ENCODE measurements at regions not wholly inside any gene's neighbourhood (a gene's known extent, or its start where the extent isn't known, plus 50 kb on each side); places are given as distances from the start of the nearest gene placed in this dataset.

DNA sequence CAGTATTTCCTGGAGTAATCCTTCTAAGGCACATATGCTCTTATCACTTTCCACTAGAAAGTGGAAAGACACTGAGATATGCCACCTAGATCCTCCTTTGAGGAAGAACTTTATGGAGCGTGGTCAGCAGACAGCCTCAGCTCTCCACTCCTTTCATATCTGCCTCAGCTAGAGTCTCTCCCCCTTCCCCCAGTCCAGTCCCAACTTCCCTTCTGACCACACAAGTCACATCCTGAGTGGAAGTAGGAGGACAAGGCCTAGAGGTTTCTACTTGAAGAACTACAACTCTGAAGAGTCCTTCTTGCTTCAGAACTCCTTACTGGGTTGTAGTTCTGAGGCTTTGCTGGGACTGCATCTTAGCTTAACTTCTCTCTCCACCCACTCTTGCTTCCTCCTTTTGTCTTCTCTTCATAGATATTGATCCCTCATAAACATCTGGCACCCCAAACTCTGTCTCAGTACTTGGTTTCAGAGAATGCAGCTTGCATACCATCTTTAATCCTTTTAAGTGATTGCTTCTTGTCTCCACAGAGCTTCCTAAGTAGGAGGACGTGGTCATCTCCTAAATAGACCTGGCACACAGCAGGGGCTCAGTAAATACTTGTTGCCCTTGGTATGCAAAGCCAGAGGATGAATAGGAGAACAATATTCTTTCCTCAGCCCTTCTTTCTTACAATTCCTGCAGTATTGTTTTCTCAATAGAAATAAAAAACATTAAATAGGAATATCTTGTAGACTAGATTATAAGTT lies 109.6 kb downstream of the OXSM start:
- intact Hi-C loops (cut with micrococcal nuclease) (no loop called here), dilution Hi-C loops (cut with MboI; ENCODE audit: extremely low pct_ligation_motif_present, low sequenced_read_pairs) (no loop called here)
- Histone ChIP-seq H3K9me1 (replicated peaks; ENCODE audit: control insufficient read depth, extremely low read depth, insufficient read depth, low read length) (no peaks in the 10 kb centered on the region), H3K27ac (ENCODE audit: insufficient read depth, low read depth, low read length) (no peak overlapping the region), H3K36me3 (ENCODE audit: control insufficient read depth in 2 of 2, extremely low read depth in 1 of 2, insufficient read depth in 2 of 2, low read length in 2 of 2) (no peaks in the 10 kb centered on the region), H3K79me2 (ENCODE audit: control insufficient read depth, insufficient read depth, low read length) (no peaks in the 10 kb centered on the region), H3K9ac (replicated peaks; ENCODE audit: extremely low read depth, insufficient read depth, low read length) (no peak overlapping the region), H2AFZ (ENCODE audit: low read depth, low read length) (no peak overlapping the region), H3K4me1 (ENCODE audit: control insufficient read depth, extremely low read depth, insufficient read depth, low read length) (no peaks in the 10 kb centered on the region), H3K4me3 (replicated peaks in 1 of 3; ENCODE audit: insufficient read depth in 1 of 3, low read depth in 1 of 3, low read length in 3 of 3) (no peak overlapping the region), H4K20me1 (replicated peaks; ENCODE audit: control insufficient read depth, extremely low read depth, insufficient read depth, low read length) (no peaks in the 10 kb centered on the region), H3K9me3 (replicated peaks; ENCODE audit: control insufficient read depth, insufficient read depth, low read length) (no peaks in the 10 kb centered on the region), H3K27me3 (ENCODE audit: control insufficient read depth in 2 of 2, insufficient read depth in 2 of 2, low read length in 2 of 2) (no peaks in the 10 kb centered on the region), H3K4me2 (ENCODE audit: insufficient read depth, low read length) (no peak overlapping the region)
- DNase-seq (ENCODE audit: low read depth, low spot score), result no peak
- POLR2A ChIA-PET, result no interaction called here
- CTCF ChIA-PET, result interaction anchor here (0.8 kb wide), 1 partner anchor 251 kb away, joined by 3 read pairs; no protein-coding TSS in a partner anchor
- no peak for TF ChIP-seq FOS (IDR thresholded peaks at IDR 0.05; ENCODE audit: borderline replicate concordance, insufficient read depth, low read length)
- no peak for TF ChIP-seq GATA2 (IDR thresholded peaks at IDR 0.05; ENCODE audit: insufficient read depth, insufficient read length, low read depth, low read length)
- TF ChIP-seq, protein P1, sequence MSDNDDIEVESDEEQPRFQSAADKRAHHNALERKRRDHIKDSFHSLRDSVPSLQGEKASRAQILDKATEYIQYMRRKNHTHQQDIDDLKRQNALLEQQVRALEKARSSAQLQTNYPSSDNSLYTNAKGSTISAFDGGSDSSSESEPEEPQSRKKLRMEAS (IDR thresholded peaks at IDR 0.05; ENCODE audit: insufficient read depth, insufficient read length), result no peak
- no peak for TF ChIP-seq JUN (IDR thresholded peaks at IDR 0.05; ENCODE audit: borderline replicate concordance, insufficient read depth, insufficient read length, low read depth)
- TF ChIP-seq POLR2AphosphoS5 (IDR thresholded peaks at IDR 0.05; ENCODE audit: insufficient read depth, low read depth, low read length), result no peak
- no peak for TF ChIP-seq EZH2 (IDR thresholded peaks at IDR 0.05; ENCODE audit: borderline replicate concordance, low read depth, low read length, severe bottlenecking)
- TF ChIP-seq MYC (IDR thresholded peaks at IDR 0.05; ENCODE audit: low read depth, low read length), result no peak
- TF ChIP-seq, protein P2, sequence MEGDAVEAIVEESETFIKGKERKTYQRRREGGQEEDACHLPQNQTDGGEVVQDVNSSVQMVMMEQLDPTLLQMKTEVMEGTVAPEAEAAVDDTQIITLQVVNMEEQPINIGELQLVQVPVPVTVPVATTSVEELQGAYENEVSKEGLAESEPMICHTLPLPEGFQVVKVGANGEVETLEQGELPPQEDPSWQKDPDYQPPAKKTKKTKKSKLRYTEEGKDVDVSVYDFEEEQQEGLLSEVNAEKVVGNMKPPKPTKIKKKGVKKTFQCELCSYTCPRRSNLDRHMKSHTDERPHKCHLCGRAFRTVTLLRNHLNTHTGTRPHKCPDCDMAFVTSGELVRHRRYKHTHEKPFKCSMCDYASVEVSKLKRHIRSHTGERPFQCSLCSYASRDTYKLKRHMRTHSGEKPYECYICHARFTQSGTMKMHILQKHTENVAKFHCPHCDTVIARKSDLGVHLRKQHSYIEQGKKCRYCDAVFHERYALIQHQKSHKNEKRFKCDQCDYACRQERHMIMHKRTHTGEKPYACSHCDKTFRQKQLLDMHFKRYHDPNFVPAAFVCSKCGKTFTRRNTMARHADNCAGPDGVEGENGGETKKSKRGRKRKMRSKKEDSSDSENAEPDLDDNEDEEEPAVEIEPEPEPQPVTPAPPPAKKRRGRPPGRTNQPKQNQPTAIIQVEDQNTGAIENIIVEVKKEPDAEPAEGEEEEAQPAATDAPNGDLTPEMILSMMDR (IDR thresholded peaks at IDR 0.05; ENCODE audit: extremely low read depth in 1 of 2, insufficient read depth in 1 of 2, low read depth in 1 of 2, low read length in 2 of 2), result no peak
- no peak for TF ChIP-seq POLR2A (IDR thresholded peaks at IDR 0.05; ENCODE audit: low read depth, low read length)
- BruUV-seq (replicated peaks), result no TSS peak
- FAIRE-seq, result no peak

Measured in endothelial cell of umbilical vein (primary cell).